SK-N-SH treated with all-trans-retinoic acid at 6 μM for 48 hours (cell line): ENCODE measurements at regions not wholly inside any gene's neighbourhood (a gene's known extent, or its start where the extent isn't known, plus 50 kb on each side); places are given as distances from the start of the nearest gene placed in this dataset.

ENCODE experiments used
- ATAC-seq: fragments of 200-7000 bp; cut with Tn5 transposase; 3 replicates; pipeline ENCODE4 v1.9.1; 2020; ENCODE audit warnings: mild to moderate bottlenecking, moderate library complexity
- BACH2 ChIP-seq: fragments of 250-450 bp; sonication (Bioruptor Pico); IDR thresholded peaks from 2 replicates; pipeline ENCODE4 v1.9.0; 2021; ENCODE audit warnings: mild to moderate bottlenecking, borderline replicate concordance
- CREB5 ChIP-seq: fragments of 250-450 bp; sonication (Bioruptor Pico); IDR thresholded peaks from 2 replicates; pipeline ENCODE4 v1.5.1; 2020; ENCODE audit warnings: low read depth, mild to moderate bottlenecking, moderate library complexity
- CSDC2 ChIP-seq: fragments of 250-450 bp; sonication (Bioruptor Pico); IDR thresholded peaks from 2 replicates; pipeline ENCODE4 v1.5.0; 2020; ENCODE audit warnings: mild to moderate bottlenecking, moderate library complexity
- GLIS3 ChIP-seq: fragments of 250-450 bp; sonication (Bioruptor Pico); IDR thresholded peaks from 2 replicates; pipeline ENCODE4 v1.5.0; 2020; ENCODE audit warnings: mild to moderate bottlenecking, moderate library complexity
- ISL1 ChIP-seq: fragments of 250-450 bp; sonication (Bioruptor Pico); IDR thresholded peaks from 2 replicates; pipeline ENCODE4 v2.1.2; 2022; ENCODE audit warnings: mild to moderate bottlenecking, moderate library complexity
- POU6F1 ChIP-seq: fragments of 250-450 bp; sonication (Bioruptor Pico); IDR thresholded peaks from 2 replicates; pipeline ENCODE4 v1.8.0; 2021; ENCODE audit warnings: low read depth, mild to moderate bottlenecking, moderate library complexity, borderline replicate concordance
- PPARA ChIP-seq: fragments of 250-450 bp; sonication (Bioruptor Pico); IDR thresholded peaks from 2 replicates; pipeline ENCODE4 v1.5.0; 2020; ENCODE audit warnings: mild to moderate bottlenecking, borderline replicate concordance
- RARB ChIP-seq: fragments of 250-450 bp; sonication (Bioruptor Pico); IDR thresholded peaks from 2 replicates; pipeline ENCODE4 v1.8.0; 2021; ENCODE audit warnings: mild to moderate bottlenecking, moderate library complexity
- SNAI2 ChIP-seq: fragments of 250-450 bp; sonication (Bioruptor Pico); IDR thresholded peaks from 2 replicates; pipeline ENCODE4 v1.5.0; 2020; ENCODE audit warnings: mild to moderate bottlenecking, moderate library complexity
- TCF4 ChIP-seq: fragments of 250-450 bp; sonication (Bioruptor Pico); IDR thresholded peaks from 2 replicates; pipeline ENCODE4 v1.8.0; 2021; ENCODE audit warnings: mild to moderate bottlenecking, moderate library complexity, borderline replicate concordance
- TOX ChIP-seq: fragments of 250-450 bp; sonication (Bioruptor Pico); IDR thresholded peaks from 2 replicates; pipeline ENCODE4 v1.8.0; 2021; ENCODE audit warnings: mild to moderate bottlenecking, moderate library complexity, borderline replicate concordance
- TSHZ2 ChIP-seq: fragments of 250-450 bp; sonication (Bioruptor Pico); IDR thresholded peaks from 2 replicates; pipeline ENCODE4 v1.5.0; 2020; ENCODE audit warnings: mild to moderate bottlenecking, moderate library complexity
- ZC3H10 ChIP-seq: fragments of 250-450 bp; sonication (Bioruptor Pico); IDR thresholded peaks from 2 replicates; pipeline ENCODE4 v1.5.1; 2021; ENCODE audit warnings: mild to moderate bottlenecking, moderate library complexity
- ZFP3 ChIP-seq: fragments of 250-450 bp; sonication (Bioruptor Pico); IDR thresholded peaks from 2 replicates; pipeline ENCODE4 v1.5.0; 2020; ENCODE audit warnings: mild to moderate bottlenecking, moderate library complexity
- ZFP30 ChIP-seq: fragments of 450-650 bp; formaldehyde crosslinking; IDR thresholded peaks from 2 replicates; pipeline ENCODE4 v1.5.0; 2022; ENCODE audit warnings: mild to moderate bottlenecking, moderate library complexity
- ZNF70 ChIP-seq: fragments of 450-650 bp; formaldehyde crosslinking; IDR thresholded peaks from 2 replicates; pipeline ENCODE4 v1.5.0; 2020; ENCODE audit warnings: mild to moderate bottlenecking, moderate library complexity
- ZNF8 ChIP-seq: fragments of 450-650 bp; formaldehyde crosslinking; IDR thresholded peaks from 2 replicates; pipeline ENCODE4 v1.5.0; 2020; ENCODE audit warnings: mild to moderate bottlenecking, moderate library complexity

- no peak for ATAC-seq
Observed at GRCh38 chr3:135840436-135840835, 125.1 kb upstream of the PPP2R3A start.

GRCh38 chr3:135844386-135844785 lies 121.1 kb upstream of the PPP2R3A start:
- no peak for TF ChIP-seq POU6F1 (CRISPR knock-in tag)
- ATAC-seq, result no peak

More at GRCh38 chr3:135840436-135840835, 125.1 kb upstream of the PPP2R3A start:
- TF ChIP-seq TSHZ2 (CRISPR knock-in tag), result no peak
- no peak for TF ChIP-seq GLIS3 (CRISPR knock-in tag)
- no peak for TF ChIP-seq ZFP3 (CRISPR knock-in tag)
- no peak for TF ChIP-seq ISL1
- TF ChIP-seq BACH2 (CRISPR knock-in tag), result no peak
- TF ChIP-seq RARB (CRISPR knock-in tag), result no peak
- TF ChIP-seq PPARA (CRISPR knock-in tag), result no peak
- no peak for TF ChIP-seq ZNF8 (CRISPR knock-in tag)
- TF ChIP-seq SNAI2, result no peak
- no peak for TF ChIP-seq ZC3H10 (CRISPR knock-in tag)
- TF ChIP-seq ZNF70, result no peak
- TF ChIP-seq CREB5 (CRISPR knock-in tag), result no peak

- ATAC-seq, result no peak
- TF ChIP-seq TOX (no peak), ZFP30 (CRISPR knock-in tag) (no peak), ISL1 (no peak), CREB5 (CRISPR knock-in tag) (no peak), BACH2 (CRISPR knock-in tag) (no peak), ZFP3 (CRISPR knock-in tag) (no peak), SNAI2 (no peak), CSDC2 (CRISPR knock-in tag) (no peak)
- TF ChIP-seq, all 23 proteins: peak for 0
Observed at GRCh38 chr3:135848051-135848450, 117.5 kb upstream of the PPP2R3A start.

- ATAC-seq, result no peak
- TF ChIP-seq TCF4 (CRISPR knock-in tag) (no peak), PPARA (CRISPR knock-in tag) (no peak), CREB5 (CRISPR knock-in tag) (no peak), ZC3H10 (CRISPR knock-in tag) (no peak), CSDC2 (CRISPR knock-in tag) (no peak), ISL1 (no peak)
Observed at GRCh38 chr3:135849827-135850226, 115.7 kb upstream of the PPP2R3A start.
